Esophagus (tissue), 2 donors: ENCODE measurements at regions not wholly inside any gene's neighbourhood (a gene's known extent, or its start where the extent isn't known, plus 50 kb on each side); places are given as distances from the start of the nearest gene placed in this dataset.

Experiments used
- H3K27ac ChIP-seq, 2 donors: one replicate each; pipeline ENCODE4 v1.5.1; 2013; ENCODE audit warnings: low read depth in 2 of 2, mild to moderate bottlenecking in 2 of 2, inconsistent platforms in 1 of 2, low read length in 1 of 2, moderate library complexity in 1 of 2
- H3K27me3 ChIP-seq, 2 donors: one replicate each; pipeline ENCODE4 v1.6.1; 2013; ENCODE audit warnings: low read length in 2 of 2, control low read depth in 1 of 2, mild to moderate bottlenecking in 1 of 2; ENCODE audit not compliant: insufficient read depth in 2 of 2, control insufficient read depth in 1 of 2
- H3K36me3 ChIP-seq, 2 donors: one replicate each; pipeline ENCODE4 v1.6.1; 2013; ENCODE audit warnings: low read length in 1 of 2; ENCODE audit not compliant: control insufficient read depth in 2 of 2, insufficient read depth in 2 of 2
- H3K4me1 ChIP-seq, 2 donors: one replicate each; pipeline ENCODE4 v1.6.1; 2013; ENCODE audit warnings: low read length in 1 of 2; ENCODE audit not compliant: control insufficient read depth in 2 of 2, insufficient read depth in 2 of 2
- H3K4me3 ChIP-seq, 2 donors: one replicate each; pipeline ENCODE4 v1.5.1; 2013; ENCODE audit warnings: low read length in 2 of 2, mild to moderate bottlenecking in 2 of 2, low read depth in 1 of 2, moderate library complexity in 1 of 2
- H3K9me3 ChIP-seq, 2 donors: one replicate each; pipeline ENCODE4 v1.6.1; 2013; ENCODE audit warnings: mild to moderate bottlenecking in 2 of 2, low read depth in 1 of 2, low read length in 1 of 2, moderate library complexity in 1 of 2; ENCODE audit not compliant: control insufficient read depth in 2 of 2, insufficient read depth in 1 of 2
- WGBS, 2 donors: extraction: QIAGEN DNeasy Blood & Tissue Kit; methylation state at CpG; one replicate each; pipeline ENCODE4 v1.1.7; 2013; 5-methylcytosine and 5-hydroxymethylcytosine counted together
- donor health status: healthy with polysubstance abuse.
- donor health status: Bipolar disorder and iron deficiency.

- Histone ChIP-seq H3K27me3 (no peaks in the 10 kb centered on the region), H3K9me3 (peaks cover 0 to 2% of the 10 kb centered on the region in 2 donors), H3K36me3 (no peaks in the 10 kb centered on the region), H3K4me3 (no peak overlapping the region), H3K27ac (peak overlapping the region in 1 of 2 donors; percentile 17), H3K4me1 (peaks cover 0 to 3% of the 10 kb centered on the region in 2 donors)
Observed at GRCh38 chr6:22042706-22043105, 254.1 kb downstream of the PRL start.

GRCh38 chr6:22043284-22043962, 253.4 kb downstream of the PRL start:
- Histone ChIP-seq H3K4me1 (peaks cover 0 to 3% of the 10 kb centered on the region in 2 donors), H3K4me3 (no peak overlapping the region), H3K36me3 (no peaks in the 10 kb centered on the region), H3K27ac (peak overlapping the region; percentile 17 to 54), H3K9me3 (peaks cover 0 to 2% of the 10 kb centered on the region in 2 donors), H3K27me3 (no peaks in the 10 kb centered on the region)
- 37 to 45% methylated on average over 7 of the region's 7 CpGs for WGBS, 2 donors

- WGBS, 2 donors: 75 to 76% methylated on average over 3 of the region's 3 CpGs
- H3K36me3 ChIP-seq: no peaks in the 10 kb centered on the region
- peaks cover 0 to 2% of the 10 kb centered on the region in 2 donors for H3K9me3 ChIP-seq
- no peak overlapping the region for H3K27ac ChIP-seq
- H3K4me1 ChIP-seq: peaks cover 0 to 3% of the 10 kb centered on the region in 2 donors
- no peaks in the 10 kb centered on the region for H3K27me3 ChIP-seq
- no peak overlapping the region for H3K4me3 ChIP-seq
Observed at GRCh38 chr6:22045261-22045912, 251.4 kb downstream of the PRL start.

- H3K4me3 ChIP-seq: no peak overlapping the region
- no peaks in the 10 kb centered on the region for H3K4me1 ChIP-seq
- H3K27me3 ChIP-seq: no peaks in the 10 kb centered on the region
Observed at GRCh38 chr6:22049002-22049401, 247.8 kb downstream of the PRL start.

GRCh38 chr6:22053391-22053997, 243.3 kb downstream of the PRL start:
- H3K36me3 ChIP-seq: no peaks in the 10 kb centered on the region
- H3K27ac ChIP-seq: no peak overlapping the region
- H3K27me3 ChIP-seq: no peaks in the 10 kb centered on the region
- WGBS, 2 donors: 77 to 87% methylated on average over 3 of the region's 3 CpGs
- no peaks in the 10 kb centered on the region for H3K9me3 ChIP-seq
- H3K4me1 ChIP-seq: peaks cover 0 to 4% of the 10 kb centered on the region in 2 donors
- H3K4me3 ChIP-seq: no peak overlapping the region

More at GRCh38 chr6:22049002-22049401, 247.8 kb downstream of the PRL start:
- Histone ChIP-seq H3K36me3 (no peaks in the 10 kb centered on the region), H3K27ac (no peak overlapping the region), H3K9me3 (no peaks in the 10 kb centered on the region)

GRCh38 chr6:22056398-22056797, 240.4 kb downstream of the PRL start:
- H3K27ac ChIP-seq: peak overlapping the region in 1 of 2 donors; percentile 55

GRCh38 chr6:22057962-22058361, 238.9 kb downstream of the PRL start:
- 66 to 79% methylated on average over 2 of the region's 2 CpGs for WGBS, 2 donors
- H3K27me3 ChIP-seq: no peaks in the 10 kb centered on the region
- peaks cover 0 to 5% of the 10 kb centered on the region in 2 donors for H3K4me1 ChIP-seq
- H3K4me3 ChIP-seq: no peak overlapping the region
- H3K27ac ChIP-seq: no peak overlapping the region
- H3K9me3 ChIP-seq: peaks cover 0 to under 1% of the 10 kb centered on the region in 2 donors
- no peaks in the 10 kb centered on the region for H3K36me3 ChIP-seq

More at GRCh38 chr6:22056398-22056797, 240.4 kb downstream of the PRL start:
- Histone ChIP-seq H3K9me3 (no peaks in the 10 kb centered on the region), H3K4me3 (no peak overlapping the region), H3K27me3 (no peaks in the 10 kb centered on the region), H3K36me3 (no peaks in the 10 kb centered on the region), H3K4me1 (peaks cover 0 to 4% of the 10 kb centered on the region in 2 donors)
- WGBS, 2 donors: 43 to 67% methylated on average over 9 of the region's 9 CpGs

GRCh38 chr6:22059126-22059525, 237.7 kb downstream of the PRL start:
- Histone ChIP-seq H3K36me3 (no peaks in the 10 kb centered on the region), H3K4me1 (peaks cover 0 to 7% of the 10 kb centered on the region in 2 donors), H3K9me3 (peaks cover 0 to 3% of the 10 kb centered on the region in 2 donors), H3K4me3 (no peak overlapping the region), H3K27ac (peak overlapping the region in 1 of 2 donors; percentile 5), H3K27me3 (no peaks in the 10 kb centered on the region)
- WGBS, 2 donors: 40 to 59% methylated on average over 3 of the region's 3 CpGs

- H3K27ac ChIP-seq: no peak overlapping the region
- H3K36me3 ChIP-seq: no peaks in the 10 kb centered on the region
- peaks cover 0 to 3% of the 10 kb centered on the region in 2 donors for H3K9me3 ChIP-seq
- H3K27me3 ChIP-seq: no peaks in the 10 kb centered on the region
- peaks cover 0 to 7% of the 10 kb centered on the region in 2 donors for H3K4me1 ChIP-seq
- H3K4me3 ChIP-seq: no peak overlapping the region
- WGBS, 2 donors: 63 to 65% methylated on average over 1 of the region's 1 CpG
Observed at GRCh38 chr6:22059946-22060345, 236.9 kb downstream of the PRL start.
